ENCODE measurements at regions not wholly inside any gene's neighbourhood (a gene's known extent, or its start where the extent isn't known, plus 50 kb on each side); places are given as distances from the start of the nearest gene placed in this dataset.

DNA sequence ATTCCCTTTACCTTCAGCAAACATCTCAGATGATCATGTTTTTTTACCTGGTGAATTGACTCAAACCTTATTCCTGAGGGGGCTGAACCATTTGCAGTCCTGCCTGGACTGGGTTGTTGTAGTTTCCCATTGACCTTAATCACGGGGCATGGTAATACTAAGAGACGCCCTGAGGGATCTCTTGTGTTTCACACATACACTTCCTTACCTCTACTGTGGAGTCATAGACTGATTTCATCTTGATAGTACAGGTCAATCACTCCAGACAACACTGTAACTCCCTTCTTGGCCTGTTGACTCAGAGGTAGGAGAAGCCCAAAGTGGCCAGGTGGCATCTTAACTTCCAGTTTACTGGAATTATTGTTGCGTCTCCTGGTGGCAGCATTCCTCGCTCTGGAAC lies 1064.0 kb upstream of the PCDH10 start:
- TF ChIP-seq CTCF (IDR thresholded peaks at IDR 0.05) (no peak), POLR2A (IDR thresholded peaks at IDR 0.05) (no peak)

Data from breast epithelium (tissue), 3 donors.